GM21447 (cell line): ENCODE measurements at regions not wholly inside any gene's neighbourhood (a gene's known extent, or its start where the extent isn't known, plus 50 kb on each side); places are given as distances from the start of the nearest gene placed in this dataset.

ENCODE experiments used
- ATAC-seq: cut with Tn5 transposase; IDR thresholded peaks from one replicate; pipeline ENCODE4 v1.9.1; 2021; ENCODE audit not compliant: unreplicated experiment

DNA sequence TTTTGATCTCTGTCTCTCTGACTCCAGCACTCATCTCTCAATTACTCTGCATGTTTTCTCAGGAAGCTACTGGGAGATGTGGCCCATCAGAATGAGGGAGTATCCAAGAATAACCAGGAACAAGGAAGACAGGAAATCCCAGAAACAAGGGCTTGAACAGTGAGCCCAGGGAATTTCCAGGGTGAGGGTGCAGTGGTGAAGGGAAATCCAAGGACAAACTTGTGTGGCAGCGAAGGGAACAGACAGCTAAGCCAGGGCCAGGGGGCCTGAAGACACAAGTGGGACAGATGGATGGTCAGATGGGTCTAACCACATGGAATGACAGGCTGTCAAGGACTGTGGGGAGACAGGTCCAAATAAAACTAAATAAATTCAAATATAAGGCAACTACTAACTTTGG, 121.8 kb upstream of the ERRFI1 start:
- no peak for ATAC-seq

DNA sequence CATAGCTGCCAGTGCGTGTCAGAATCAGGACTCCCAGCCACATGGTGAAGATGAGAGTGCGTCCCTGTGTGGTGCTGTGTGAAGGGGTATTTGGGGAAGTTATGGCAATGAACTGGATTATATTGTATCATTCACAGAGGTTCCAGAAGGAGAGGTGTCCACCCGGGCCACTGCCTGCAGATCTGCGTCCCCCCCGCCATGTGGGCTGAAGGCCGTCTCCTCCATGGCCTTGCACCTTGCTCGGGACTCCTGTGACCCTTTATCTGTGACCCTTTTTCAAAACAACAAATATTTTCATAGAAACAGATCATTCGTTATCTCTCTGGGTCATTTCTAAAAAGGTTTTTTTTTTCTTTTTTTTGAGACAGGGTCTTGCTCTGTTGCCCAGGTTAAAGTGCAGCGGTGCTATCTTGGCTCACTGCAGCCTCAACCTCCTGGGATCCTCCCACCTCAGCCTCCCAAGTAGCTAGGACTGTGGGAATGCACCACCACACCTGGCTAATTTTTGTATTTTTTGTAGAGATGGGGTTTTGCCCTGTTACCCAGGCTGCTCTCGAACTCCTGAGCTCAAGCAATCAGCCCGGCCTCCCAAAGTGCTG, 120.2 kb upstream of the ERRFI1 start:
- ATAC-seq, result no peak

DNA sequence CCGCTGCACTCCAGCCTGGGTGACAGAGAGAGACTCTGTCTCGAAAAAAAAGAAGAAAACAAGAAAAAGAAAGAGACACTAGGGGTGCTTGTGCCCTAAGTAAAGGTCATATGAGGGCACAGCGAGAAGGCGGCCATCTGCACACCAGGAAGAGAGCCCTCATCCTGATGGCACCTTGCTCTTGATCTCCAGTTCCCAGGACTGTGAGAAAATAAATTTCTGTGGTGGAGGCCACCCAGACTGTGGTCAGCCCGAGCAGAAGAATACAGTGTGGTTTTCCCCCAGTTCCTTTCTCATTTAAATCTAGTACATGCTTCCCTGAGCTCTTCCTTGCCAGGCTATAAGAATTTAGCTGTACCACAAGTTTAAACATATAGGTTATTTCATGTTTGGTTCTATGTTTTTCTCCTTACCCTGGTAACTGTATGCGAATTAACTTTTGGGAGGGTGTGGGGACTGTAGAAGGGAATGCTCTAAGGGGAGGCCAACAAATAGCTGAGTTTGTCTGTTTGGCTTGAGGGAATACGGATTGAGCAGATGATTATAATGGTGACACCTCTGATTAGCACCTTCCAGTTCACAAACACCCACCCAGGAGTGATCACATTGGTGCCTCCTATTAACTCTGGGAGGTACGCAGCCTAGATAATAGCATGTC, 119.6 kb upstream of the ERRFI1 start:
- ATAC-seq, result no peak

DNA sequence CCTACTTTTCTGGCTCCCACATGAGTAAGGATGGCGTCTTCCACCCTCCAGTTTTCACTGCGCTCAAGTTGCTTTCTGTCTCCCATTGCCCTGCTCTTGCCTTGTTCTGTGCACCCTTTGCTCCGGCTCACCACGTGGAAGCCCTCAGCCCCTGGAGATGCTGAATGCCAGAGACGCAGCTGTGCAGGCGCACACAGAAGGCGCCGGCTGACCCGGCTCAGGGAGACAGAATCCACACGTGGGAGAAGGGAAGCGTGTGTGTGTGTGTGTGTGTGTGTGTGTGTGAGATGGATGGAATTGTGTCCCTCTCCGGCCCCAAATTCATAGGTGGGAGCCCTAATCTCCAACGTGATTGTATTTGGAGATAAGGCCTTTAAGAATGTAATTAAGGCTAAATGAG, 118.2 kb upstream of the ERRFI1 start:
- ATAC-seq, result no peak

DNA sequence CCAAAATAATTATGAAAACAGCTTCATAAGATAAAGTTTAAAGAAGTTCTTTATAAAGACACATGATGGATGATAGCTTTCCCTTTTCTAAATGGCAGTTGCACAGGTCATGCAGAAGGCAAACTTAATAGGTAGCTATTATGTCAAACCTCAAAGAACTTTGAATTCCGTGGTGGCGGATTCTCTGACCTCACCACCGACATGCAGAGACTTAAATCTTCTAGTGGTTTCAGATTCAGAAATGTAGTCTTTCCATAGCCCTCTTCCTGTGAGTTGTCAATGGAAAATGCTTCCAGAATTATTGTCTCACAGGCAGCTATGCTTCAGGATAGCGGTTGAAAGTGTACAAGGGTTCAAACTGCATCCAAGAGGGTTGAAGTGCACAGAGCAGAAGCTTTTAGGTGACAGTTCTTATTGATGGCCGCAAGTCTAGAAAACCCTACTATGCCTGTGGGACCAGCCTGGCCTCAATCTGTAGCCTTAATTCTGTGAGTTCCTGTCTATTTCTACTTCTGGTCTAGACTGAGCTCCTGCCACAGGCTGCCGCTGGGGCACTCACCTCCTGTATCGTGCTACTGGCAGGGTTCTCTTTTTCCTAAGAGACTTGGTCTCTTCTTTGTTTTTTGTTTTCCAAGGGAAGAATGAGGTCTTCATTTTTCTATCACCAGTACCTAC, 117.0 kb upstream of the ERRFI1 start:
- no peak for ATAC-seq

DNA sequence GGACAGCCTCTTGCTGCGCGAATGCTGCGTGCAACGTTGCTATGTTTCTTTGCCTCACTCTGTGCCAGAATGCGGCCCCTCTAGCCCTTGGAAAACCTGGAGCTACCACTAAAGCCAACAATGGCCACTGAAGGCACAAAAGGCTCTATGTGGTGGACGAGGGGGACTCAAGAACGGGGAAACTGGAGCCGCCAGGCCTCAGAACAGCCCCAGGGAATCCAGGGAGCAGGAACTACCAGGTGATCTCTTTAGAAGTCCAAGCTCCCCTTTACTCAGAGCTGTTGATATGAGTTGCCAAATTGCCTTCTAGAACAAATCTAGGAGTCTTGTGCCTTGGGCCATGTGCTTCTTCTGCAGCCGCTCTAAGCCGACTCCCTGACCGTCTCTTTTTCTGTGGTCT, 113.8 kb upstream of the ERRFI1 start:
- no peak for ATAC-seq

DNA sequence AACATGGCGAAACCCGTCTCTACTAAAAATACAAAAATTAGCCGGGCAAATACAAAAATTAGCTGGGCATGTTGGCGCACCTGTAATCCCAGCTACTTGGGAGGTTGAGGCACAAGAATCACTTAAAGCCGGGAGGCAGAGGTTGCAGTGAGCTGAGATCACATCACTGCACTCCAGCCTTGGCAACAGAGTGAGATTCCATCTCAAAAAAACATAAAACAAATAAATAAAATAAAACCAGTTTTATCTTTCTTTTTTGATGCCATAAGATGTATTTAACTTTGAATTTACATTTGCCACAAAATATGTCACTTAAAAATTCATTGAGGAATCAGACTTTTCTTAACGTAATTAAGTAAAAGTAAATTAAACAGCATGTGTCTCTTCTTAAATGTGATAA, 113.3 kb upstream of the ERRFI1 start:
- ATAC-seq, result no peak

DNA sequence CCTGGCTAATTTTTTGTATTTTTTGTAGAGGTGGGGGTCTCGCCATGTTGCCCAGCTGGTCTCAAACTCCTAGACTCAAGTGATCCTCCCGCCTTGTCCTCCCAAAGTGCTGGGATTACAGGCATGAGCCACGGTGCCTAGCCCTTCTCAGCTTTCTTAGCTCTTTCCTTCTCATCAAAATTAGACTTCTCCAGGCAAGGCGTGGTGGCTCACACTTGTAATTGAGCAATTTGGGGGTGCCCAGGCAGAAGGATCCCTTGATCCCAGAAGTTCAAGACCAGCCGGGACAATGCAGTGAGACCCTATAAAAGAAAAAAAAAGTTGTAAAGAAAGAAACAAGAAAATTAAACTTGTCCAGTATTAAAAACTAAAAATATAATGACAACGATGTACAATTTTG, 112.6 kb upstream of the ERRFI1 start:
- no peak for ATAC-seq

DNA sequence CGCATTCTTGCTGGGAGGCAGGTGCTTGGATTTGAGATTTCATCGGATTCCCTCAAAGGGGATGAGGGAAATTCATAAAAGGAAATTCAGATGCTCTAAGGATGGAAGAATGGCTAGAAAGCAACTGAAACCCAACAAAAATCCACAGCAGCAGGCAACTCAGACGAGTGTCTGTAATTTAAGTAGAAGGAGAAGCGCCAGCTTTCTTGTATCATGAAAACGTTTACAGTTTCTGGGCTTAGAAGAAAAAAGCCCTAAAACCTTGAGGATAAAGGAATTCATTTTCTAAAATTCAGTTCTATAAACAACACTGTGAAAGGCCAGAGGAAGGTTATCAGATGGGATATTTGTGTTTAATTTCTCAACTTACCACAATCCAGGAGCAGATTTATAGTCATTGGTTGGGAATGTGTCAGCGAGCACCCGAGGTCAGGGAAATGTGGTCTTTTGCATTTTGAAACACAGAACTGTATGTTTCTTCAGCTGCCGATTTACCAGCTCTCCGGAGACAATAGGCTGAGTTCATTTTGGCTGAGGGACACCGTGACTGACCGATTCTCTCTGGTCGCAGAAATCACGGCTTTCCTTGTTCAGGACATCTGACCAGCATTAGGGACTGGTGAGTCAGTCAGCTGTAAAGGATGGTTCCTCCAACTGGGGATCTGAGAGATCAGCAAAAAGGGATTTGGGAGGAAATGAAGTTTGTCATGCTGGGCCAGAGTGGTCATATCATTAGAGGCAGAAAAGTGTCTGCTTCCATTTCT, 111.6 kb upstream of the ERRFI1 start:
- no peak for ATAC-seq

DNA sequence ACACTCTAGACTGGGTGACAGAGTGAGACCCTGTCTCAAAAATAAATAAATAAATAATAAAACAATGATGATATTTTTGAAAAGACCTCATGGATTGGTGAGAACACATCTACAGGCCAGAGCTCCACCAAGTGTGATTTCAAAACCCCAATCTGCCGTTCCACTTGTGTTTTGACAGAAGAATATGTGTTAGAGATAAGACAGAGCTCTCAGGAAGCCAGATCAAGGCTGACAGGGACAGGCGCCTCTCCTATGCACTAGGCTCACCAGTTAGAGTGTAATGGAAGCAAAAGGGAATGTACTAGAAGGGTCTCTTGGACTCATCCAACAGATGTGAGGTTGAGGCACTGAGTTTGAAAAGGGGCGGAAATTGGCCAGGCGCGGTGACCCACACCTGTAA, 110.7 kb upstream of the ERRFI1 start:
- no peak for ATAC-seq

DNA sequence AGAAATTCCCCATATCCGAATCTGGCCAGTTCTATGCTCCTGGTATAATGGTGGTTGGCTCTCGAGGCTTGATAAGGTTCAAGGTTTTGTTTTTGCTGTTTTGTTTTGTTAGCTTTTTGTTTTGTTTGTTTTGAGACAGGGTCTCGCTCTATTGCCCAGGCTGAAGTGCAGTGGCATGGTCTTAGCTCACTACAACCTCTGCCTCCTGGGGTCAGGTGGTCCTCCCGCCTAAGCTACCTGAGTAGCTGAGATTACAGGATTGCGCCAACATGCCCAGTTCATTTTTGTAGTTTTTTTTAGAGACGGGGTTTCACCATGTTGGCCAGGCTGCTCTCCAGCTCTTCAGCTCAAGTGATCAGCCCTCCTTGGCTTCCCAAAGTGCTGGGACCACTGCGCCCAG, 109.1 kb upstream of the ERRFI1 start:
- ATAC-seq, result no peak

DNA sequence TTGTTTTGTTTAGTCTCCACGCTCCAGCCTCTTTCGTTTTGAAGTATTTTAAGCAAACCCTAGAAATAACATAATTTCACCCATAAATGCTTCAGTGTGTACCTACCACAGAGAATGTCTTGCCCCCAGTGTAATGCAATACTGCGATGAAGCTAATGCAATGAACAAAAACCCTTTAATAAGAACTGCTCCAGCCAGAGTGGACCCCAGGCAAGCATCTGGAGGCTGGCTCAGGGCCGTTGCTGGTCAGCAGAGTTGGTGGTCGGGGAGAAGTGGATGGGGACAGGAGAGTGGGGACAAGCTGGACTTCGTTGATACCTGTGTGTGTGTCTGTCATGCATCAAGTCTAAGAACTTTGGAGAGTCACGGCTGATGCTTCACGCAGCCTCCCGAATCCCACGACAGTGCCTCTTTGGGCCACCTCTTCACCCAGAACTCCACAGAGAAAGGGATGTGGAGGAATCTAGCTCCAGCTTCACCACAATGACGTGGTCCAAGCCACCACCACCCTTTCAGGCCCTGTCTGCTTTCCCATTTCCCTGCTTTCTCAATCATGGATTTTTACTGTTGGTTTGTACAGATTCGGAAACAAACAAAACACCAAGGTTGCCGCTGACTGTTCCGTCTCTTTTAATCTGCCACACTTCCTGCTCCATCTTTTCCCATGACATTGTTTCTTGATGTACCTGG, 108.6 kb upstream of the ERRFI1 start:
- ATAC-seq, result no peak

DNA sequence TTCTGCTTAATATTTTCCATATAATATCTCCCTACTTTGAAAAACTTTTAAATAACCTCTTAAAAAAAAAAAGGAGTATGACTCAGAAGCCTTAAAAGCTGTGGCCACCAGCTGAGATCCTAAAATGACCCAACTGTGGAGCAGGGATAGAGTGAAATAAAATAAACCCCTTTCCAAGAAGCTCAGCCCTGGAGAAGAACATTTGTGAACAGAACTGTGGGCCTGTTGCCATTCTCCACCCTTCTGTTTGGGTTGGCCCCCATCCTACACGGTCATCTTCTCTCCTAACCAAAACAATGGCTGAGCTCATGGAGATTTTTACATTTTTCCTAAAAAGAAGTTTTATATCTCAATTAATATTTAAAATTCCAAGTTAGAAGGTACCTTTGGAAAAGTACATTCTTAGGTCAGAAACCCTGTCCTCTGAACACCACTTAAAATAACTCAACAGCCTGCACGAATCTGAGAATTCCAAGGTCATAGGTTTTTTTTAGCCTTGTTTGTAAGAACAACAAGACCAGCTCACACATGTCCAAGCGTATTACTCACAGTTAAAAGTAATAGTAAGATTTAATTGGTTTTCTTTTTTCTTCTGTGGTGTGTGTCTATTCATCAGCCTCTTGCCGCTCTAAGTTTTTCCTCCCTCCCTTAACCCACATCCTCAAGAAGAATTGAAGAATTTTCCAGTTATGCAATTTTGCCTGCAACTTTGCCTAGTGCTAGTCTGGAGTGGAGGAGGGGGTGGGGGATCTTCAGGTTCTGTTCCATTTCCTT, 107.7 kb upstream of the ERRFI1 start:
- no peak for ATAC-seq

DNA sequence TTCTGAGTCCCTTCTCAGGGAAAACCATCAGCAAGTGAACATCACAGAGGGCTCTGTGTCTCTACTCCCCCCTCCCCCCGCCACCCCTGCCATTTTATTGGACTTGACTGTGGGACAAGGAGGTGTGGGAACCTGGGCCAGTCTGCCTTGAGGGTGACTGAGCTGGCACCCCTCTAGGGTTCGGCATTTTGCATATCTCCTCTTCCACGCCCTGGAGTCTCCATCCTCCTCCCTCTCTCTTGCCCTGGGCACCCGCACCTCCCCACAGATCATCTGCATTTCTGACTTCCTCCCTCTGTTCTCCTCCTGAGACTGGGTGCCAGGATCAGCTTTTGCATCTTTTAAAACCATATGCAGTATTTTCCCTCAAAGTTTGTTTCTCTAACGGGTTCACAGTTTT, 107.1 kb upstream of the ERRFI1 start:
- no peak for ATAC-seq

DNA sequence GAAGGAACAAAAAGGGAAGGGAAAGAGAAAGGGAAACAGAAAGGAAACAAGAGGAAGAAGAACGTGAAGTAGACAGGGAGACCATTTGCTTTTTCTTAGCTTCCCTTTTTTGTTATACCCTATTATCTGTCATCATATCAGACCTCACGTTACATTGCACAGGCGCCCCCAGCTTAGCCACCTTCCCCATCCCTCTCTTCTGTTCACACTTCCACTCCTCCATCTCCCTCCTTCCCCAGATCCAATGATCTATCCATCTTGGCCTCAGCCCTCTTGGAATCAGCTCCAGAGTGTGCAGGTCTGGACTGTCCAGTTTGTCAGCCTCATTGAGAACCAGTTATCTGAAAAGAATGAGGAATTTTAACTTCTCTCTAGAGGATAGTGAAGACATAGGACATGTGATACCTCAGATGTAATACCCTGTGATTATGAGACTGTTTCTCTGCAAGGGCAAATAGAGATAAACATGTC, 101.1 kb upstream of the ERRFI1 start:
- no peak for ATAC-seq

DNA sequence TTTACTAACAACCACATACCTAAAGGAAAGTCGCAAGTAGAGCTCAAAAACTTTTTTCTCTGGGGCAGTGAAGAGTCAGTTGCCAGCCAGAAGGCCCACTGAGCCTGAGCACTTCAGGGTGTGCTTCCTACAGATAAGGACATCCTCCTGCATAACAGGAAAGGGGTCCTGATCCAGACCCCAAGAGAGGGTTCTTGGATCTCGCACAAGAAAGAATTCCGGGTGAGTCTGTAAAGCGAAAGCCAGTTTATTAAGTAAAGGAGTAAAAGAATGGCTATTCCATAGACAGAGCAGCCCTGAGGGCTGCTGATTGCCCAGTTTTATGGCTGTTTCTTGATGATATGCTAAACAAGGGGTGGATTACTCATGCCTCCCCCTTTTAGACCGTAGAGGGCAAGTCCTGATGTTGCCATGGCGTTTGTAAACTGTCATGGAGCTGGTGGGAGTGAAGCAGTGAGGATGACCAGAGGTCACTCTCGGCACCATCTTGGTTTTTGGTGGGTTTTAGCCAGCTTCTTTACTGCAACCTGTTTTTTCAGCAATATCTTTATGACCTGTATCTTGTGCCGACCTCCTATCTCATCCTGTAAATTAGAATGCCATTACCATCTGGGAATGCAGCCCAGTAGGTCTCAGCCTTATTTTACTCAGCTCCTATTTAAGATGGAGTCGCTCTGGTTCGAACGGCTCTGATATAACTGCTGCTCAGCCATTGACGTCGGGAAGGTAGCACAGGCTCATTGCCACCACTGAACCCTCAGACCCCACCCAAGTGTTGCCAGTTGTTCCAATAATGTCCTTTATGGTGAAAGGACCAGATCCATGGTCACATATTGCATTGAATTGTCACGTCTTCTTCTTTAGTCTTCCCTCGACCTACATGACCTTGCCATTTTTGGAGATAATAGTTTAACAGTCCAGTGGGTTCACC, 96.6 kb upstream of the ERRFI1 start:
- ATAC-seq, result no peak

DNA sequence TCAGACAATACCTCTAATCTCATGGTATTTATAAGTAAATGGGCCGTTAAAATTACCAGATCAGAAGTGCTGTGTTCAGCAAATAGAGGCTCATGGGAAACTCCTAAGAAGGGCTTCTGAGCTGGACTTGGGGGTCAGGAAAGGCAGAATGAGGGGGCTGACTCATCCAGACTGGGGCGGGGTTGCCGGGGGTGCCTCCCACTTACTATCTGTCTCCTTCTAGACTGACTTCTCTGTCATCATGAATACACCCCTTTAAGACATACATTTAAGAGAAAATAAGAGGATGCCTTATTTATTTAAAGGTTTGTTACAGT, 96.0 kb upstream of the ERRFI1 start:
- no peak for ATAC-seq

DNA sequence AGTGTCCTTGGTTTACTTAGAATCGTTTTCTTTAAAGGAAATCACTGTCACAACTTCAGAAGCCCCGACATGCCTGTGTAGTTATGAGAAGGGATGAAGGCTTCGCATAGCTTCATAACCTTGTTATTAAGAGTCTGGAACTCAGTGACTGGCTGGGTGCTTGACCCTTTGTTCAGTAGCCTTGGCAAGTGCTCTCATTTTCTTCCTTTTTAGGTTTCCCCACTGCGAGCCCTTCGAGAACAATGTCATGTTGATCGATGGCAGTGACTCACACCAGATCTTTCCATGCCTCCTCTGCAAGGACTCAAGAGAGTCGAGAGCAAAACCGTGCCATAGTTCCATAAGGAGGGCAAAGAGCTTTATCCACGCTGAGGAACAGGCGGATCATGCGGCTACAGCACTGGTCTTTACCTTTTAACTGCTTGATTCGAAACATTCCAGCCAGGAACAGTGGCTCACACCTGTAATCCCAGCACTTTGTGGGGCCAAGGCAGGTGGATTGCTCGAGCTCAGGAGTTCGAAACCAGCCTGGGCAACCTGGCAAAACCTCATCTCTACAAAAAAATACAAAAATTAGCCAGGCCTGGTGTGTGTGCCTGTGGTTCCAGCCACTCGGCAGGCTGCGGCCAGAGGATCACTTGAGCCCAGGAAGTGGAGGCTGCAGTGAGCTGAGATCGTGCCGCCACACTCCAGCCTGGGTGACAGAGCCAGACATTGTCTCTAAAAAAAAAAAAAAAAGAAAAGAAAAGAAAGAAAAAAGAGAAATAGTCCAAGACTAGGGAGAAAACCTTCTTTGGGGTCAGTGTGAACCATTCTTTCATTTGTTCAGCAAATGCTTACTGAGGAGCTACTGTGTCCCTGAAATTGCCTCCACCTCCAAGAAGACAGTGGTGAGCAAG, 95.4 kb upstream of the ERRFI1 start:
- ATAC-seq, result no peak
